KG1 (cell line): ENCODE measurements at regions not wholly inside any gene's neighbourhood (a gene's known extent, or its start where the extent isn't known, plus 50 kb on each side); places are given as distances from the start of the nearest gene placed in this dataset.
"Not testable (repeated sequence)": the region's sequence is repeated elsewhere in the genome, so short reads cannot be mapped to it uniquely, and the experiment has no call there.

ENCODE experiments used
- DNase-seq: peaks from one replicate; lab custom pipeline; 2025; lab: John Stamatoyannopoulos, UW

DNA sequence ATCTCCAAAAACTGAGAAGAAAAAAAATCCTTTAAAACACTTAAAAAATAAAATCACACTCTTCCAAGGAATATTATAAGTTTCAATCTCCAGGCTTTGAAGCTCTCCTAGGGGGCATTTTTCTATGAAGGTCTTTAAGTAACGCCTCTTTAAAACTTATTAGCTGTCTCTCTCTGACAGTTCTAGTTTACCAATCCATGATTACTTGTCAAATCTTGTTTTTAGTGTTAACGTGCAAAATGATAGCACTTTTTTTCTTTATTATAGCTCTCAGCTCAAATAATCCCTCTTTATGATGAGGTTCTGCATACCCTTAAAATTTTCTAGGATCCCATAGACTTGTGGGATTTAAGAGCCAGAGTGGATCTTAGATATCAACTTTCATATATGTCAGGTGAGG is 369.0 kb downstream of the DOK5 start:
- no peak for DNase-seq

DNA sequence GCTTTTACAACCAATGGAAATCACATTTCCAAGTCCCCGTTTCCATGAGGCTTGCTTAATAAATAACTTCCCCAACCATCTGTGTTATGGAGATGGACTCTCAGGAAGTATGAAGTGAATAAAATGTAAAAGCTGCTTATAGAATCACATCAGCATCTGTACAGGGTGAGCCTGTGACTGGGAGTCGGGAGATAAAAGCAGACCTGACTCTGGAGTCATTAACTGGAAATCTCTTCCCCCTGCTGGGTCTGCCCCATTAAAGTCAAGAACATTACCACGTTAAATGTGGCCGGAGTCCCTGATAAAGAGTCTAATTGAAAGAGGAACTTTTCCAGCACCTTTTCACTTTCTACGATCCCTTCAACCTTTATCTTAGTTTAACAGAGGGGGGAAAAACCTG is 368.5 kb downstream of the DOK5 start:
- DNase-seq: no peak

DNA sequence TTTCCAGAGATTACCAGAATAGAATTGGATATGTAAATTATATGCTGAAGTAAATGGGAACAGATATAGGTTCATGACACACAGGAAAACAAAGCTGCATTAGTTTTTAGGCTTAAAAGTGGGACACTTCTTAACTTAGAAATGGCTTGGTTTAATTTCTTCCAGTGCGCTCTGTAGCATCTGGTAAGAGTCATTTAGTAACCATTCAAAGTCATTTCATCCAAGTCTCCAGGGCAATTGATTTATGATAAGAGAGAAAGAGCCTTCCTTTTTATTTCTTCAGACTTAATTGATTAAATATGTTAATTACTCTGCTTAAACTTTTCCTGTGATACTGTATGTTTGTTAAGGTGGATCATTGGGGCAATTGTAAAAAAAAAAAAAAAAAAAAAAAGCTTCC is 368.0 kb downstream of the DOK5 start:
- no peak for DNase-seq

DNA sequence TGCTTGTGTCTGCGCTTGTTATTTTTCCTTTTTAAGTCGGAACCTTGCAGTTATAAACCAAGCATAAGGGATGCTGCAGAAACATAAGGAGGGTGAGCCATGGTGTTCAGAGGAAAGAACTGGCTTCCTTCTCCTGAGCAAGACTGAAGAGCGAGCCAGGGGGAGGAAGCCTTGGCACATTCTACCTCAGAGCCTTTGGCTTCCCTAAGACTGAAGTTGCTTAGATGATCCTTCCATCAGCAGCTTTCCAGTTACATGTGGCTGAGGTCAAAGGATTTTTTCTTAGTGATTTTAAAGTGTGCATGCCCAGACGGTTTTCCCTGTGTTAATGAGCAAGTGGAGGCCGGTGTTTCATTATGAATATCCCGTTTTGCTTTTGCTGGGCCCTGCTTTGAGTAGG is 363.8 kb downstream of the DOK5 start:
- DNase-seq: no peak

DNA sequence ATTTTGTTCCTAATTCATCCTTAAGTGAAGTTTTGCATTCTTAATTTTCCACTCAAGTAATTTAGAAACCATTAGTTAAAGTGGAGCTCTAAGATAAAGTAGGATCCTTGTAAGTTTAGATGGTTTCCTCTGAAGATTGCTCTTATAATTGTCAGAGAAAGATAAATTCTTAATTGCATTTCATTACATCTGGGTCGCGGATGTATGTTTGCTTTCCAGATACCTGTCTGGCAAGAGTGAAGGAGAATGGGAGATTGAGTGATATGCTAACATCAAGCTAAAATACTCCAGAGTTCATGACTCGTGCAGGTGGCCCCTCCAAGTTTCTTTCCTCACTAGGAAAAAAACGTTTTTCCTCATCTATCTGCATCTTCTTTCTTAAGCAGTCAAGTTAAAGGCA is 361.8 kb downstream of the DOK5 start:
- DNase-seq: no peak

DNA sequence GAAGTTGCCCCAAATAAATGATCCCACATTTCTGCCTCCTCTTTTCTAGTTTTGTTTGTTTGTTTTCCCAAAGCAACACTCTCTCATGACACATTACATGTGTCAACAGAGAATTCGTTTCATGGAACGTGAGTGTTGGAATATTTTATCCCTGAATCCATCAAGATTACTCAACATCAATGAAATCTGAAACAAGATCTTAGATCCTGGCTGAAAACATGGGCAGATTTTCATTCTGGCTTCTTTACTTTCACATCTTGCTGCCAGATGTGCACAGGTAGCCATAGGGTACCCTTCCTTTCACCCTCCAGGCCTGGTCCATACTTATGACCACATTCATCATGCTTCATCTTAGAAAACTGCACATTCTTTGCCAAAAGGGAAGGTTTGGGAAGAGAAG is 347.0 kb downstream of the DOK5 start:
- DNase-seq: no peak

DNA sequence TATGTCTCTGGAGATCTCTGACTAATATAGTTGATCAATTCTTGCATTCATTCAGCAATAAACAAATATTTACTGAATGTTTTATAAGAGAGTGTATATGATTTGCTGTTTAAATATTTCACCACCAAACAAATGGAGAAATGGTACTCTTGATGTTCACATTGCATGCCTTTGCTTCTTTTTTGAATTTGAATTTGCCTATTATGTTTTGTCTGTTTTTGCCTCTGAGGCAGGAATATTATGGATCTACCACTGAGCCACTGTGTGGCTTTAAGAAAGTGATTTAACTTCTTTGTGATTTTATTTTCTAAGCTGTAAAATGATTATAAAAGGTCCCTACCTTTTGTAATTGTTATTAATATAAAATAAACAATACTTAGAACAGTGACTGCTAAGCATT is 345.0 kb downstream of the DOK5 start:
- DNase-seq: no peak

DNA sequence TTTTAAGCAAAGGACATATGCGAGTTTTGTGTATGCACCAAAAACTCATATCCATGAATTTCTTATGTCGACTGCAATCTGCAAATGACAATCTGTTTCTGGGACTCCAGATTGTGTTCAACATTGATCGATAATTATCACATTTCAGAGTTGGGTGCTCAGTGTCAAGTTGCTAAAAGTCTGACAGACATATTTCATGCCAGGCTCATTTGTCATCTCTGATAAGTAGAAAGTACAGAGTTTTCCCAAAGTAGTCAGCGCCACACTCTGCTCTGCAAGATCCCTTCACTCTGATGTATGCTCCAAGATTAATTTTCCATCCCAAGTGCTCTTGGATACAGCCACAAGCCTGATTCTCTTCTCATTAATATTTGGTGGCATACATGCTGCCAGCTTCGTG is 331.1 kb downstream of the DOK5 start:
- no peak for DNase-seq

DNA sequence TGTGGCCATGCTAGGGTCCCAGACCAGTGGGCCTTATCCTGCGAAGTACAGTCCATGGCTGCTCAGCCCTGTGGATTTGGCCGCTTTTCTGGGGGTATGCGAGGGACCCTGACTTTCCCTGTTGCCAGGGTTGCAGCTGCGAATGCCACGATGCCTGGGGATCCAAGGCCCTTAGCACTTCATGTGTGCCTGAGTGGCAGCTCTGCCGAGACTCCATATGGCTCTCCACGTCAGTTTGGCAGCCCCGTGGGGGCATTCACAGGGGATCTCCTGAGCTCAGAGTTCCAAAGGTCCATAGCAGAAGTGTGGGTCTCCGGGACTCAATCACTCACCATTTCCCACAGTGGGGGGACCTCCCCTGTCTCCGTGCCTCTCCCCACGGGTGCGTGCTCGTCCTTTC is 319.5 kb downstream of the DOK5 start:
- no peak for DNase-seq

DNA sequence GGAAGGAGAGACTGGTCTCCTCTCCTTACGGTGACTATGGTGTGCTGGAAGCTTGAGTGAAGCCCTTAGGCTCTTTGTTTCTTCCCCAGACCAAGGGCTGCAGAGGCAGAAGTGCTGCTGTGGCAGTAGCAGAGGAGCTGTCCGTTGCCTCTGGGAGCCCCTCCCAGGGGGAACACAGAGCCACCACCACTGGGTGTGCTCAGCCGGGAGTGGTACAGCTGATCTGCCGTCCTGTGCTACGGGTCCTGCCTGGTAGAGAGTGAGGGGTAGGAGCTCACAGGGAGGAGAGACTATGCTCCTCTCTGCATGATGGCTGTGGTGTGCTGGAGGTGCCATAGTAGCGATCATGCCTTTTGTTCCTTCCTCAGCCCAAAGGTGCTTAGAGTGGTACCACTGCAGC is 318.7 kb downstream of the DOK5 start:
- DNase-seq: no peak

DNA sequence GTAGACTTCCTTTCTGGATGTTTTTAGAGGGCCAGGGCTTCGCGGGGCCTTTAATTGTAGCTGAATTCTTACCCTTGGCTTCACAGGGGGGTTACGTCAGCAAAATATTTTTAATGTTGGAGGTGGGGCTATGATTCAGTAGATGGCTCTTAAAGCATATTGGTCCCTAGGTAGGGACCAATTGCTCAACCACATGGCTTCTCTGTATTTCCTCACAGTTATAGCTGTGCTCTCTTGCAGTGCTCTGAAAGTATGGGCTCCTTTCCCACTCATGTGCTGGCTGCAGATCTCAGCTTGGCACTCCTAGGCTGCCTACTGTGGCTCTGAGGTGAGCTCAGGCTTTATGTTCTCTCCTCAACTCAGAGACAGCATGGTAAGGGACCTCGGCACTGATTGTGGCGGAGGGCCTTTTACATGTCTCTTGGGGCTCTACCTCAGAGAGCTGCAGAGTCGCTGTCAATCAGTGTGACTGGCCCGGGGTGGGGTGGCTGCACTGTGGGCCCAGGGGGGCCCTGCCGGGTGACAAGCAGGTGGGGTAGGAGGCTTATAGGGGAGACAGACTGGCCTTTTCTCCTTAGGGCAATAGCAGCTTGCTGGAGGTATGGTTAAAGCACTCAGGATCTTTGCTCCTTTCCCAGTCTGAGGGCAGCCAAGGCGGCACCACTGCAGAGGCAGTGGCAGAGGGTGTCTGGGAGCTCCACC is 318.0 kb downstream of the DOK5 start:
- DNase-seq: no peak

DNA sequence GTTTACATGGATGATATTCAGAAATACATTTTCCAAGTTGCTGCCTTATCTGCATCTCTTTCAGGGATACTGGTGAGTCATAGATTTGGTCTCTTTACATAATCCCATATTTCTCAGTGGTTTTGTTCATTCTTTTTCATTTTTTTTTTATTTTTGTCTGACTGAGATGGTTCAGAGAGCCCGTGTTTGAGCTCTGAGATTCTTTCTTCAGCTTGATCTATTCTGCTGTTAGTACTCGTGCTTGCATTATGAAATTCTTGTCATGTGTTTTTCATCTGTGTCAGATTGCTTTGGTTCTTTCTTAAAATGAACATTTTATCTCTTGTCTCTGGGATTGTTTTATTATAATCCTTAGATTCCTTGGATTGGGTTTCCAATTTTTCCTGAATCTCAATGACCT is 317.3 kb downstream of the DOK5 start:
- no peak for DNase-seq

DNA sequence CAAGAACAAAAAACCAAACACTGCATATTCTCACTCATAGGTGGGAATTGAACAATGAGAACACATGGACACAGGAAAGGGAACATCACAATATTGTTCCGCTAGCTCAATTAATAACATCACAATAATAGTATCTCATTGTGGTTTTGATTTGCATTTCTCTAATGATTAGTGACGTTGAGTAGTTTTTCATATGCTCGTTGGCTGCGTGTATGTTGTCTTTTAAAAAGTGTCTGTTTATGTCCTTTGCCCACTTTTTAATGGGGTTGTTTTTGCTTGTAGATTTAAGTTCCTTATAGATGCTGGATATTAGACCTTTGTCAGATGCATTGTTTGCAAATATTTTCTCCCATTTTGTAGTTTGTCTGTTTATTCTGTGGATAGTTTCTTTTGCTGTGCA is 312.9 kb downstream of the DOK5 start:
- not testable (repeated sequence) for DNase-seq

DNA sequence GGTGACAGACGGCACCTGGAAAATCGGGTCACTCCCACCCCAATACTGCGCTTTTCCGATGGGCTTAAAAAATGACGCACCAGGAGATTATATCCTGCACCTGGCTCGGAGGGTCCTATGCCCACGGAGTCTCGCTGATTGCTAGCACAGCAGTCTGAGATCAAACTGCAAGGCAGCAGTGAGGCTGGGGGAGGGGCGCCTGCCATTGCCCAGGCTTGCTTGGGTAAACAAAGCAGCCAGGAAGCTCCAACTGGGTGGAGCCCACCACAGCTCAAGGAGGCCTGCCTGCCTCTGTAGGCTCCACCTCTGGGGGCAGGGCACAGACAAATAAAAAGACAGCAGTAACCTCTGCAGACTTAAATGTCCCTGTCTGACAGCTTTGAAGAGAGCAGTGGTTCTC is 307.4 kb downstream of the DOK5 start:
- DNase-seq: not testable (repeated sequence)

DNA sequence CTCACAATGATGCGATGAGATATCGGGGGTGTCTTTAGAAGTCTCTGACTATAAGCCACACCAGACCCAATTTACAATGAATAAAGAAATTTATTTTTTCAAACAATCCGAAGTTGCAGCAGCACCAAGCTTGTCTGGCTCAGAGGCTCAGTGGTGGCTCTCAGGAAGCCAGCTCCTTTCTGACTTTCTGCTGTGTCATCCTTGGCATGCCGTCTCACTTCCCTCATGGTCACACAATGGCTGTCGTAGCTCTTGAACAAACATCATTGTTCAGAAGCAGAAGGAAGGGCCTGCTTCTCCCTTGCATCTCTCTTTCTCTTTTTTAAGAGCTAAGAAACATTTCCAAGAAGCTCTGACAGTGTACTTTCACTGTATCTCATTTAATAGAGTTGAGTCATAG is 299.0 kb downstream of the DOK5 start:
- DNase-seq: no peak

DNA sequence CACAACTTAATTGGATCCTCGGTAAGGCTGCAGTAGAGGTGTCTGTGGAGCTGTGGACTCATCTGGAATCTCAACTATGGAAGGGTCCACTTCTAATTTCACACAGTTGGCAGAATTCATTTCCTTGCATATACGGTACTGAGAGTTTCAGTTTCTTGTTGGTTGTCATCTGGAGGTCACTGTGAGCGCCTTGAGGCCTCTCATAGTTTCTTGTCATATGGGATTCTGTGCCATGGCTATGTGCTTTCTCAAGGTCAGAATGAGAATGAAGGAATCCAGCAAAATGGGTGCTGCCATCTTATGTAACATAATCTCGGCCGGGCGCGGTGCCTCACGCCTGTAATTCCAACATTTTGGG is 298.2 kb downstream of the DOK5 start:
- DNase-seq: no peak

DNA sequence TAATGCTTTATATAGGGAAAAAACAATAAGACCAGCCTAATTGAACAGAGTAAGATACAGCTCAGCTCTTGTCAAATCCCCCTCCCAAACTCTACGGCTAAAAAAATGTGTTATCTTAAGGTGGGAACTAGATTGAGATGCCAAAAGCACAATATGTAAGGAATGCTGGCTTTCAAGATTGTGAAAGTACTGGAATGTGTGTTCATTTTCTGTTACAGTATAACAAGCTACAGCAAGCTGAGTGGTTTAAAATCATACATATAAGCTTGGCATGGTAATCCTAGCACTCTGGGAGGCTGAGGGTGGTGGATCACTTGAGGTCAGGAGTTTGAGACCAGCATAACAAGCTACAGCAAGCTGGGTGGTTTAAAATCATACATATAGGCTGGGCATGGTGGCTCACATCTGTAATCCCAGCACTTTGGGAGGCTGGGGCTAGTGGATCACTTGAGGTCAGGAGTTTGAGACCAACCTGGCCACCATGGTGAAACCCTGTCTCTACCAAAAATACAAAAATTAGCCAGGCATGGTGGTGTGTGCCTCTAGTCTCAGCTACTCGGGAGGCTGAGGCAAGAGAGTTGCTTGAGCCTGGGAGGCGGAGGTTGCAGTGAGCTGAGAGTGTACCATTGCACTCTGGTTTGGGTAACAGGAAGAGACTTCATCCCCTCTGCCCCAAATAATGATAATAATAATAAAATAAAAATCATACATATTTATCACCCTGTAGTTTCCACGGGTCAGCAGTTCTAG is 297.7 kb downstream of the DOK5 start:
- DNase-seq: no peak

DNA sequence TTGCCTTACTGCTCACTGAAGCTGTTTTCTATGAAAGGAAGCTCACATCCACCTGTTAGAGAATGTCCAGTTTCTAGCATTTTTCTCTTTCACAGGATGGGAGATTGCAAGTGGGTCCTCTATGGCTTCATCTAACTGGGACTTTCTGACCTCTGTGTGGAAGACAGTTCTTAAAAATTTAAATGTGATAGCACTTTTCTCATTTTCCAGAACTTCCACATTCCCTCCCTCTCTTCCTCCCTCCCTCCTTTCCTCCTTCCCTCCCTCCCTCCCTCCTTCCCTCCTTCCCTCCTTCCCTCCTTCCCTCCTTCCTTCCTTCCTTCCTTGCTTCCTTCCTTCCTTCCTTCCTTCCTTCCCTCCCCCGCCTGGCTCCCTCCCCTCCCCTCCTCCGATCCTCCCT is 291.1 kb downstream of the DOK5 start:
- no peak for DNase-seq

DNA sequence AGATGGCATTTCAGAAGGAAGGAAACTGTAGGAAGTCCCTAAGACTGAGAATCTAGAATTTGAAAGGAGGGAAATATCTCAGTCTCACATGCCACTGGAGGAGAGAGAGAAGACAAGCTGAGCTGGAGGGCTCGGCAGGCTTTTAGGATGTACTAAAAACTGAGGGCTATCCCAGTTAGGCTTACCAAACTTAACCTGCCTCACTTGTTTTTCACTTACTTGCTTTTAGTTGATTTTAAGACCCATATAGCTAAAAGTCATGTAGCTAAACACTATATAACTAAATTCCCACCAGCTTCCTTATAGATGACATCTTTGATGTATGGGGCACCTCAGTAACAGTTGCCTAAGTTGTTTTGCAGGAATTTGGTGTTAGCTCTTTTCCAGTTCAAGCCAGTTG is 288.0 kb downstream of the DOK5 start:
- no peak for DNase-seq

DNA sequence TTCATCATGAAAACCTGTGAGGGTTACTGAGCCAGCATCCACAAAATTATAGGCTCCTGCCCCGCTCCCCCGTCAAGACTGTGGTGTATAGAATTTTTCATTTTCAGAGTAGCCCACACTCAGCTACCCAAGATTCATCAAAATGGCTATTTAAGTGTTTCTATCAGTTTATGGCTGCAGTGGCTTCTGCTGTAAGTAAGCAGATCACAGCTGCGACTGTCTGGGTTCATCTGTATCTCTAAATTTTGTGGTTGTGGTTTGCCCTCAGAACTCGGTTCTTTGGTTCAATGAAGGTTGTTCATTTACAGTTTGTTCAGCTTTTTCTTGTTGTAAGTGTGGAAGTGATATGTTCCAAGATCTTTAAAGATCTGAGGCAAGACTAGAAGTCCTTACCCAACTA is 284.2 kb downstream of the DOK5 start:
- no peak for DNase-seq

DNA sequence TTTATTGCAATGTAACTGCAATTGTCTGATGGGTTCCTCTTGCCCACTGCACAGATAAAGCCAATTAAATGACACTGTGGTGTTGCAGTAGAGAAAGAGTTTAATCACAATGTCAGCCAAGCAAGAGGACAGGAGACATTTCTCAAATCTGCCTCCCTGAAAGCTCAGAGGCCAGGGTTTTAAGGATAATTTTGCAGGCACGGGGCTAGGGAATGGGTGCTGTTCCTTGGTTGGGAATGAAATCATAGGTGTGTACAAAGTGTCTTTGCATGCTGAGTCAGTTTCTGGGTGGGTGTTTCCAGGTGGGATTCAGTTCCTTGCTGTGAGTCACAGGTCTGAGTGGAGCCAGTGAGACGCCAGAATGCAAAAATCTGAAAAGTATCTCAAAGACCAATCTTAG is 271.4 kb downstream of the DOK5 start:
- no peak for DNase-seq

DNA sequence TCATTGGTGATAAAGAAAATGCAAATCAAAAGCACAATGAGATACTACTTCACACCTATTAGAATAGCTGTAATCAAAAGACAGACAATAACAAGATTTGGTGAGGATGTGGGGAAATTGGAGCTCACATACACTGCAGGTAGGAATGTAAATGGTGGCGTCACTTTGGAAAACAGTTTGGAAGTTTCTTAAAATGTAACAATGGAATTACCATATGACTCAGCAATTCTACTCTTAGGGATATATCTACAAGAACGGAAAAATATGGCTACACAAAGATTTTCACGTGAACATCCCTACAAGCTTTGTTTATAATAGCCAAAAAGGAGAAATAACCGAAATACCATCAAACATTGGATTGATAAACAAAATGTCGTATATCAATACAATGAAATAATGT is 270.4 kb downstream of the DOK5 start:
- no peak for DNase-seq

DNA sequence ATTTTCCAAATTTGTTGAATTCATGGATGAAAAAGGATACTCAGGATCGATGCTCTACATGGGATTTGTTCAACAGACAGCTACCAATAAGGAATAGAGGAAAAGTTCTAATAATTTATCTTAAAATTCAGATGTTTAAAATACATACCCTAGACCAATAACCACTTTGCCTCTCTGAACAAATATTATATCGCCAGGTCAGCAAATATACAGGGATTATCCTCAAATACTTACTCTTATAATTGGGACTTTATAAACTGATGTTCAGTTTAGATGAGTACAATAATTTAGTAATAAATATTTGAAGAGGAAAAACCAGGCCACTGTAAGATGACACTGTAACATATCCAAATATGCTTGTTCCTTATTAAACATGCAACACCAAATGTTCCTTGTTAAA is 268.7 kb downstream of the DOK5 start:
- DNase-seq: no peak

DNA sequence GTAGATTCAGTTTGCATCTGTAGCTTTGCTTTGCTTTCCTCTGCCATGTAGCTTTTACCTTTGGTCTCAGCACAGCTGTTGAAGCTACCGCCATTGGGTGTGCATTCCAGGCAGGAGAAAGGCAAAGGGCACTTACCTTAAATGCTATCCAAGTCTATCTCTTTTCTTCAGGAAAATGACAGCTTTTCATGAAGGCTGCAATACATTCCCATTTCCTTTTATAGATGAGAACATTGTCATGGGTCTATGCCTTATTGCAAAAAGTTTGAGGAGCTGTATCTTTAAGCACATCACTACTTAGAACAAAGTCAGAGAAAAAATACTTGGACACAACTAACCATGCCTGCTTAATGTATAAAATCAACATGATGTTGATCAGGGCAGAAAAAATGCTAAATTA is 266.8 kb downstream of the DOK5 start:
- no peak for DNase-seq
